GM23248 (cell line): ENCODE measurements at regions not wholly inside any gene's neighbourhood (a gene's known extent, or its start where the extent isn't known, plus 50 kb on each side); places are given as distances from the start of the nearest gene placed in this dataset.

Experiments
- DNase-seq: peaks from one replicate; pipeline ENCODE4 v3.0.0-alpha.2; 2015
- H2AFZ ChIP-seq: fragments of 200-600 bp; sonication (generic); 2 replicates; pipeline ENCODE4 v1.6.1; 2016; ENCODE audit warnings: antibody characterized with exemption
- H3F3A ChIP-seq: fragments of 200-600 bp; sonication (generic); 2 replicates; pipeline ENCODE4 v1.6.1; 2016; ENCODE audit warnings: mild to moderate bottlenecking, antibody characterized with exemption, mixed run types; ENCODE audit not compliant: insufficient read depth
- H3K27ac ChIP-seq: fragments of 200-600 bp; sonication (generic); 2 replicates; pipeline ENCODE4 v1.5.1; 2016; ENCODE audit warnings: mild to moderate bottlenecking
- H3K27me3 ChIP-seq: fragments of 200-600 bp; sonication (generic); replicated peaks from 2 replicates; pipeline ENCODE4 v1.6.1; 2016; ENCODE audit warnings: mild to moderate bottlenecking; ENCODE audit not compliant: insufficient read depth
- H3K36me3 ChIP-seq: fragments of 200-600 bp; sonication (generic); 2 replicates; pipeline ENCODE4 v1.6.1; 2016; ENCODE audit warnings: low read depth, mild to moderate bottlenecking
- H3K4me1 ChIP-seq: fragments of 200-600 bp; sonication (generic); 2 replicates; pipeline ENCODE4 v1.6.1; 2016; ENCODE audit warnings: mild to moderate bottlenecking; ENCODE audit not compliant: insufficient read depth
- H3K4me2 ChIP-seq: fragments of 200-600 bp; sonication (generic); one replicate; pipeline ENCODE4 v1.6.1; 2016; ENCODE audit warnings: mild to moderate bottlenecking; ENCODE audit not compliant: unreplicated experiment
- H3K4me3 ChIP-seq: fragments of 200-600 bp; sonication (generic); 2 replicates; pipeline ENCODE4 v1.5.1; 2016; ENCODE audit warnings: mild to moderate bottlenecking
- H3K79me2 ChIP-seq: fragments of 200-600 bp; sonication (generic); 2 replicates; pipeline ENCODE4 v1.6.1; 2016; ENCODE audit warnings: mild to moderate bottlenecking; ENCODE audit not compliant: insufficient read depth
- H3K9ac ChIP-seq: fragments of 200-600 bp; sonication (generic); 2 replicates; pipeline ENCODE4 v1.6.1; 2016; ENCODE audit warnings: mild to moderate bottlenecking
- H3K9me2 ChIP-seq: fragments of 200-600 bp; sonication (generic); 2 replicates; pipeline ENCODE4 v1.6.1; 2016; ENCODE audit warnings: mixed run types, mild to moderate bottlenecking, moderate library complexity; ENCODE audit not compliant: insufficient read depth
- H3K9me3 ChIP-seq: fragments of 200-600 bp; sonication (generic); one replicate; pipeline ENCODE4 v1.6.1; 2017; ENCODE audit warnings: low read depth
- H4K20me1 ChIP-seq: fragments of 200-600 bp; sonication (generic); 2 replicates; pipeline ENCODE4 v1.6.0; 2016; ENCODE audit not compliant: insufficient read depth
- EZH2 ChIP-seq: fragments of 200-600 bp; sonication (generic); IDR thresholded peaks from 2 replicates; pipeline ENCODE4 v1.6.1; 2018; ENCODE audit warnings: antibody characterized with exemption, mild to moderate bottlenecking; ENCODE audit not compliant: insufficient read depth, poor library complexity, severe bottlenecking
- EZH2phosphoT487 ChIP-seq: fragments of 200-600 bp; sonication (generic); IDR thresholded peaks from 2 replicates; pipeline ENCODE4 v1.6.1; 2018; ENCODE audit warnings: antibody characterized with exemption, moderate library complexity, mild to moderate bottlenecking, low read depth; ENCODE audit not compliant: insufficient read depth
- WGBS, 2 experiments: methylation state at CpG; one replicate each; pipeline ENCODE4 v1.1.6; 2015 to 2017; ENCODE audit warnings: low lambda C conversion rate in 2 of 2, low coverage in 1 of 2; ENCODE audit errors: missing lambda C conversion rate in 2 of 2; 5-methylcytosine and 5-hydroxymethylcytosine counted together
- in situ Hi-C: fragments of 300-500 bp; cut with MboI; formaldehyde crosslinking; loops from 2 replicates; pipeline ENCODE4 v1.15.0; 2020

- Histone ChIP-seq H3K9me3 (no peaks in the 10 kb centered on the region), H3K9ac (no peak overlapping the region), H3K36me3 (no peaks in the 10 kb centered on the region), H3K79me2 (no peaks in the 10 kb centered on the region), H3K4me3 (no peak overlapping the region), H3K4me2 (no peak overlapping the region), H3K4me1 (no peaks in the 10 kb centered on the region), H3K27me3 (peaks cover 36% of the 10 kb centered on the region), H2AFZ (no peak overlapping the region), H3K27ac (no peak overlapping the region), H3K9me2 (no peaks in the 10 kb centered on the region), H3F3A (no peaks in the 10 kb centered on the region), H4K20me1 (no peaks in the 10 kb centered on the region)
- 30 to 31% methylated on average over 2 of the region's 2 CpGs for WGBS, 2 experiments
- DNase-seq, result no peak
- in situ Hi-C loops, result no loop called here
- TF ChIP-seq EZH2 (no peak), EZH2phosphoT487 (no peak)
Measured at GRCh38 chr6:5846889-5847288, 159.8 kb downstream of the NRN1 start.

- Histone ChIP-seq H3K36me3 (no peaks in the 10 kb centered on the region), H3K4me2 (no peak overlapping the region), H3K9me2 (no peaks in the 10 kb centered on the region), H3K9me3 (no peaks in the 10 kb centered on the region), H3F3A (no peaks in the 10 kb centered on the region), H3K27ac (no peak overlapping the region), H3K4me3 (no peak overlapping the region), H3K27me3 (peaks cover 36% of the 10 kb centered on the region), H2AFZ (no peak overlapping the region), H4K20me1 (no peaks in the 10 kb centered on the region), H3K4me1 (no peaks in the 10 kb centered on the region), H3K79me2 (no peaks in the 10 kb centered on the region), H3K9ac (no peak overlapping the region)
- DNase-seq, result no peak
- WGBS, 2 experiments, result 61 to 63% methylated on average over 7 of the region's 7 CpGs
- no peak for TF ChIP-seq EZH2
- in situ Hi-C loops, result no loop called here
Measured at GRCh38 chr6:5846335-5846734, 160.4 kb downstream of the NRN1 start.

DNA sequence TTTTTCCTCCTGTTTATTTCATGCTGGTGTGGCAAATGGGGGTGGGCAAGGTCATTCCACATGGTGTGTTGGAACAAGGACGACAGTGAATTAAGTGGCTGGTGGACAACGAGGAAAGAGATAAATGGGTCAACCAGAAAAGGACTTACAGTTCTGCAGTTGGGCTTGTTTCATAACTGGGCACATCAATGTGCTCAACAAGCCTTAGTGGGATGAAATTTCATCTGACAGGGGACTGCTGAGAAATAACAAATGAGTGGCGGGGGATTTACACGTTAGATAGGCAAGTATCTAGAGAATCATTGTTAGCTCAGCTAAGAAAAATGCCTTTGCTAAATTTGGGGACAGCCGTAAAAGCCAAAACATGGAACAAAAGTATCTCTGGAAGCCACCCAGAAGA lies 163.6 kb downstream of the NRN1 start:
- no peaks in the 10 kb centered on the region for H3K79me2 ChIP-seq
- H3K27ac ChIP-seq, result no peak overlapping the region
- no peak overlapping the region for H2AFZ ChIP-seq
- no peak for DNase-seq
- H3K4me3 ChIP-seq, result no peak overlapping the region
- no peak overlapping the region for H3K9ac ChIP-seq
- H4K20me1 ChIP-seq, result no peaks in the 10 kb centered on the region
- H3K9me3 ChIP-seq, result no peaks in the 10 kb centered on the region
- no peaks in the 10 kb centered on the region for H3K4me1 ChIP-seq
- in situ Hi-C loops, result no loop called here
- TF ChIP-seq EZH2phosphoT487, result no peak
- TF ChIP-seq EZH2, result no peak
- peaks cover 30% of the 10 kb centered on the region for H3K27me3 ChIP-seq
- H3K4me2 ChIP-seq, result no peak overlapping the region
- H3K9me2 ChIP-seq, result no peaks in the 10 kb centered on the region
- WGBS, 2 experiments, result 35 to 47% methylated on average over 5 of the region's 5 CpGs
- no peaks in the 10 kb centered on the region for H3F3A ChIP-seq
- no peaks in the 10 kb centered on the region for H3K36me3 ChIP-seq

GRCh38 chr6:5840734-5841390 lies 165.9 kb downstream of the NRN1 start:
- Histone ChIP-seq H3K4me2 (no peak overlapping the region), H4K20me1 (no peaks in the 10 kb centered on the region), H3F3A (no peaks in the 10 kb centered on the region), H3K9me3 (no peaks in the 10 kb centered on the region), H3K9me2 (no peaks in the 10 kb centered on the region), H3K4me3 (no peak overlapping the region), H3K27ac (no peak overlapping the region), H3K27me3 (peaks cover 21% of the 10 kb centered on the region; the same call in 1 of the 2 replicates), H3K4me1 (no peaks in the 10 kb centered on the region), H3K36me3 (no peaks in the 10 kb centered on the region), H3K79me2 (no peaks in the 10 kb centered on the region), H3K9ac (no peak overlapping the region), H2AFZ (no peak overlapping the region)
- DNase-seq, result no peak
- TF ChIP-seq EZH2 (no peak), EZH2phosphoT487 (no peak)
- in situ Hi-C loops, result no loop called here
- 39 to 41% methylated on average over 8 of the region's 8 CpGs for WGBS, 2 experiments
